MM.1S (cell line): ENCODE measurements at regions not wholly inside any gene's neighbourhood (a gene's known extent, or its start where the extent isn't known, plus 50 kb on each side); places are given as distances from the start of the nearest gene placed in this dataset.

Experiments used
- EZH2 ChIP-seq: fragments of 300-600 bp; sonication (generic); optimal IDR thresholded peaks from 2 replicates; pipeline ENCODE3; 2017; ENCODE audit warnings: low read depth, mild to moderate bottlenecking, antibody characterized with exemption, low read length, mixed read lengths
- TF ChIP-seq, protein P1 (sequence below): fragments of 300-600 bp; sonication (generic); IDR thresholded peaks from 2 replicates; pipeline ENCODE4 v1.5.1; 2016; ENCODE audit warnings: antibody characterized with exemption, low read length, mixed read lengths

- TF ChIP-seq, protein P1, sequence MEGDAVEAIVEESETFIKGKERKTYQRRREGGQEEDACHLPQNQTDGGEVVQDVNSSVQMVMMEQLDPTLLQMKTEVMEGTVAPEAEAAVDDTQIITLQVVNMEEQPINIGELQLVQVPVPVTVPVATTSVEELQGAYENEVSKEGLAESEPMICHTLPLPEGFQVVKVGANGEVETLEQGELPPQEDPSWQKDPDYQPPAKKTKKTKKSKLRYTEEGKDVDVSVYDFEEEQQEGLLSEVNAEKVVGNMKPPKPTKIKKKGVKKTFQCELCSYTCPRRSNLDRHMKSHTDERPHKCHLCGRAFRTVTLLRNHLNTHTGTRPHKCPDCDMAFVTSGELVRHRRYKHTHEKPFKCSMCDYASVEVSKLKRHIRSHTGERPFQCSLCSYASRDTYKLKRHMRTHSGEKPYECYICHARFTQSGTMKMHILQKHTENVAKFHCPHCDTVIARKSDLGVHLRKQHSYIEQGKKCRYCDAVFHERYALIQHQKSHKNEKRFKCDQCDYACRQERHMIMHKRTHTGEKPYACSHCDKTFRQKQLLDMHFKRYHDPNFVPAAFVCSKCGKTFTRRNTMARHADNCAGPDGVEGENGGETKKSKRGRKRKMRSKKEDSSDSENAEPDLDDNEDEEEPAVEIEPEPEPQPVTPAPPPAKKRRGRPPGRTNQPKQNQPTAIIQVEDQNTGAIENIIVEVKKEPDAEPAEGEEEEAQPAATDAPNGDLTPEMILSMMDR = no peak
- TF ChIP-seq EZH2 = no peak
Measured at GRCh38 chr22:19579115-19579811, 55.1 kb upstream of the CLDN5 start.
